Epithelial cell of proximal tubule (primary cell): ENCODE measurements at regions not wholly inside any gene's neighbourhood (a gene's known extent, or its start where the extent isn't known, plus 50 kb on each side); places are given as distances from the start of the nearest gene placed in this dataset.

Source experiments
- DNase-seq: peaks from one replicate; pipeline ENCODE4 v3.0.0-alpha.2; 2011; ENCODE audit warnings: low read depth
- H3K4me3 ChIP-seq: 2 replicates; pipeline ENCODE4 v1.5.1; 2011; ENCODE audit warnings: low read depth, mild to moderate bottlenecking, low read length
- TF ChIP-seq, protein P1 (sequence below): conservative IDR thresholded peaks from 2 replicates; pipeline ENCODE4 v1.5.1; 2012; ENCODE audit warnings: low read depth, mild to moderate bottlenecking, low read length

DNA sequence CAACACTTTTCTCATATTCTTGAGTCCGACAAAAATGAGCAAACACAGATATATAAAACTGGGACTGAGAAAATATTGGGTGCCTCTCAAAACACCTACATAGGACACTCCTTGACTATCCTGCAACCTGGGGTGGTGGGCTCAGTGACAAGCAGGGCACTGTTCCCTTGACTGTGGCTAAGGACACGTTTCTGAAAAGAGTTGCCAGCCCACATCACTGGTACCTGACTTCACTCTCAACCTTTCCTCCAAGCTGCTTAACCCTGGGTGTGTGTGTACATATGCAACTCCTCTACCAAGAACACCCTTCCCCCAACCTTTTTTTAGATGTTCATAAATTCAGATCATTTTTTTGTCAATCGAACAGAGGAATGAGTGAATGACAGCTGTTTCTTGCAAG lies 148.7 kb downstream of the ACTL7B start:
- TF ChIP-seq, protein P1, sequence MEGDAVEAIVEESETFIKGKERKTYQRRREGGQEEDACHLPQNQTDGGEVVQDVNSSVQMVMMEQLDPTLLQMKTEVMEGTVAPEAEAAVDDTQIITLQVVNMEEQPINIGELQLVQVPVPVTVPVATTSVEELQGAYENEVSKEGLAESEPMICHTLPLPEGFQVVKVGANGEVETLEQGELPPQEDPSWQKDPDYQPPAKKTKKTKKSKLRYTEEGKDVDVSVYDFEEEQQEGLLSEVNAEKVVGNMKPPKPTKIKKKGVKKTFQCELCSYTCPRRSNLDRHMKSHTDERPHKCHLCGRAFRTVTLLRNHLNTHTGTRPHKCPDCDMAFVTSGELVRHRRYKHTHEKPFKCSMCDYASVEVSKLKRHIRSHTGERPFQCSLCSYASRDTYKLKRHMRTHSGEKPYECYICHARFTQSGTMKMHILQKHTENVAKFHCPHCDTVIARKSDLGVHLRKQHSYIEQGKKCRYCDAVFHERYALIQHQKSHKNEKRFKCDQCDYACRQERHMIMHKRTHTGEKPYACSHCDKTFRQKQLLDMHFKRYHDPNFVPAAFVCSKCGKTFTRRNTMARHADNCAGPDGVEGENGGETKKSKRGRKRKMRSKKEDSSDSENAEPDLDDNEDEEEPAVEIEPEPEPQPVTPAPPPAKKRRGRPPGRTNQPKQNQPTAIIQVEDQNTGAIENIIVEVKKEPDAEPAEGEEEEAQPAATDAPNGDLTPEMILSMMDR: no peak
- no peak overlapping the region for H3K4me3 ChIP-seq

DNA sequence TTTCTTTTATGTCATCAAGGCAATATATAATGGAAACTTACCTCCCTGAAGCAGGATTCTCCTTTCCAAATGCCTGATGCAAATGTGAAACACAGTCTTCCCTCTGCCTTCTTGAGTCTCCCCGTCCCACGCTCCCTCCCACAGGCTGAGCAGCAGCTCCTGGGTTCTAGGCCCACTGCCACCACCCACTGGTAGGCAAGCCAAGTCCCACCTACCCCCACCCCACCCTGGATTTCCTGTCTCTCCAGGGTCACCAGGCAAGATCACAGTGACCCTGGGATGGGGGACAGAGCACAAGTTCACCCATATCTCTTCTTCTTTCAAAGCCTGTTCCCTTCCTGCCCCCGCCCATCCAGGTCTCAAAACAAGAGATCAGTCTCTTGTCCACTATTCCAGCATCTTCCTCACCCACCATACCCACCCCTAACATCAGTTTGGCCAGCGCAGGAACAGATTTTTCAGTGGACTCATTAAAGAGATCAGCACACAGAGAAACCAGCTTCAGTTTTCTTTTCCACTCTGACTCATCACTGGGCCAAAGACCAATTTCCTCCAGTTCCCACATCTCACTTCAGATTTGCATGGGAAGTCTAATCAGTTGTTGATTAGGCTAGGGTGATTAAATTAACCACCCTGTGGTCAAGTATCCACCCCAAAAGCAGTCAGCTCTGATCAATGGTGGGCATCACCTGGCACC lies 151.5 kb downstream of the ACTL7B start:
- DNase-seq: no peak
- TF ChIP-seq, protein P1: no peak
- no peak overlapping the region for H3K4me3 ChIP-seq

More for the DNA sequence above, 148.7 kb downstream of the ACTL7B start:
- no peak for DNase-seq

DNA sequence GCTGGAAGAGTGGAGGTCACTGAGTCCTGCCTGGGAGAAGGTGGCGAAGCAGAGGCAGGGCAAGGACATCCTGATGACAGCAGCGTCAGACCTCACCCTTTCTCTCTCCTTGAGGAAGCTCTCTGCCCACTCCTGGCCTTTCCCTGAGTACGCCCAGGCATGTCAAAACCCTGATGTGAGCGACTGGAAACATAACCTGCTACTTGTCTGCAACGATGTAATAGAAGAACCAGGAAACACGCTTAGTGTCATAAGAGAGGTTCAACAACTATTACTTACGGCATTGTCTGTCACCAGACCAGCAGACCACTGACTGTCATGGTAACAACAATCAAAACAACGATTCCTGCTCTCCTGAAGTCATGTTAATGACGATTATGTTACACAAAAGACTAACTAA lies 152.4 kb downstream of the ACTL7B start:
- DNase-seq: no peak
- TF ChIP-seq, protein P1: no peak
- H3K4me3 ChIP-seq: no peak overlapping the region

DNA sequence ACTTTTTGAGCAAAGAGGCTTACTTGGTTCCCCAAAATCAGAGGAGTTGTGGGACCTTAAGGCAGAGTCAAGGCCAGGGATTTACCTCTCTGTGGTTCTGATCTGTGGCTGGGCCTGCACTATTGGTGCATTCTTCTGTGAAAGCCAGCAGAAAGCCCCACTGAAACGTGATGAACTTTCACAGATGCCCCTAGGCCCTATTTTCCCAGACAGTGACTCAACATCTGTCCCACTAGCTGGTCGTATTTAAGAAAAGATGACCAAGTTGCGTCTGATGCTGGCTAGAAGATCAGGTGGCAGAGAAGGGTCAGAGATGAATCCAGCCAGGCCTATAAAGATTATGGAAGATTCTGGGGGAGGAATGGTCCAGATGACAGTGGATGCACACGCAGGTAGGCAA lies 153.1 kb downstream of the ACTL7B start:
- no peak for DNase-seq
- TF ChIP-seq, protein P1: no peak
- H3K4me3 ChIP-seq: no peak overlapping the region

DNA sequence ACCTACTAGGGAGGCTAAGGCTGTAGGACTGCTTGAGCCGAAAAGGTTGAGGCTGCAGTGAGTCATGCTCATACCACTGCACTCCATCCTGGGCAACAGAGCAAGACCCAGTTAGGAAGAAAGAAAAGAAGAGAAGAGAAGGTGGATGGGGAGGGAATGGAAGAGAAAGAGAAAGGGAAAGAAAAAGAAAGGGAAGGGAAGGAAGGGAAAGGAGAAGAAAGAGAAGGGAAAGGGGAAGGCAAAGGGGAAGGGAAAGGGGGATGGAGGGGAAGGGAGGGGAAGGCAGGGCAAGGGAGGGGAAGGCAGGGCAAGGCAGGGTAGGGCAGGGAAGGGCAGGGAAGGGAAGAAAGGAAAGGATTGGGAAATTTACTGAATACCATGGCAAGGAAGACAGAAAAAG lies 157.0 kb downstream of the ACTL7B start:
- no peak overlapping the region for H3K4me3 ChIP-seq
- TF ChIP-seq, protein P1: no peak
- DNase-seq: no peak

DNA sequence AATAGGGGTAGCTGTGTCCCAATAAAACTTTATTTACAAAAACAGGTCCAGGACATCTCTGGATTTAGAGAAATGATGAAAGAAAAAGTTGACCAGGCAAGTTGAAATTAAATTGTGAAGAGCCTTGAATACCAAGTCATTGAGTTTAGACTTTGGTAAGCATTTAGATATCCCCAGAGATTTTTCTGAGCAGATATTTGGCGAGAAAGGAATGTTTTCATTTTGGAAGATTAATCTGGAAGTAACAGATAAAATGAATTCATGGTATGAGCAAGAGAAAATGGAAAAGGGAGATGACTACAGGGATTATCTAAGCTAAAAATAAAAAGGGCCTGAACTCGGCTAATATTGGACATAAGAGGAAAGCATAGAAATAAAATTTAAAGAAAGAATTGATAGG lies 157.6 kb downstream of the ACTL7B start:
- DNase-seq: no peak
- TF ChIP-seq, protein P1: no peak
- H3K4me3 ChIP-seq: no peak overlapping the region

DNA sequence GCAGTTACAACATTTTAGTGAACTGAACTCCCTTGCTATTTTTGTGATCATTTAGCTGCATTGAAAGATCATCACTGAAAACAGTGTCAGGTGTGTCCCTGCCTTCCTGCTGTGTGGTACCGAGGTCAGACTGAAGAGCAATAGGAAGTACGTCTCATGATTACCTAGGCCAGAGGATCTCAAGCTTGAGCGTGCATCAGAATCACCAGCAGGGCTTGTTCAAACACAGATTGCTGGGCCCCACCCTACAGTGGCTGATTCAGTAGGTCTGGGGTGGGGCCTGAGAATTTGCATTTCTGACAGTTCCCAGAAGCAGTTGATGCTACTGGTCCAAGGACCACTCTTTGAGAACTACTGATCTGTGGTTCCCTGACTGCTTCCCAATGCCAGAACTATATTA lies 159.6 kb downstream of the ACTL7B start:
- TF ChIP-seq, protein P1: no peak
- DNase-seq: no peak
- H3K4me3 ChIP-seq: no peak overlapping the region
